ENCODE measurements at regions not wholly inside any gene's neighbourhood (a gene's known extent, or its start where the extent isn't known, plus 50 kb on each side); places are given as distances from the start of the nearest gene placed in this dataset.

GRCh38 chr20:58568126-58568482 is 52.9 kb upstream of the APCDD1L start:
- H3K4me3 ChIP-seq = no peak overlapping the region
- DNase-seq = no peak
- H3K36me3 ChIP-seq = no peaks in the 10 kb centered on the region
- H3K4me1 ChIP-seq = peaks cover 0 to 11% (median 0%) of the 10 kb centered on the region in 3 donors
- no peak for TF ChIP-seq CTCF (IDR thresholded peaks at IDR 0.05)
- TF ChIP-seq POLR2A (IDR thresholded peaks at IDR 0.05) = no peak
- peaks cover 0 to 21% (median 0%) of the 10 kb centered on the region in 4 donors for H3K27me3 ChIP-seq
- H3K9me3 ChIP-seq = no peaks in the 10 kb centered on the region
- intact Hi-C loops (cut with DNase I) = no loop called here
- 76 to 77% methylated on average over 10 of the region's 10 CpGs for WGBS, 2 donors
- no peak overlapping the region for H3K27ac ChIP-seq

- Histone ChIP-seq H3K4me1 (peaks cover 0 to 11% (median 0%) of the 10 kb centered on the region in 3 donors), H3K36me3 (no peaks in the 10 kb centered on the region), H3K27ac (no peak overlapping the region), H3K4me3 (no peak overlapping the region), H3K27me3 (peaks cover 0 to 21% (median 0%) of the 10 kb centered on the region in 4 donors), H3K9me3 (no peaks in the 10 kb centered on the region)
- 67 to 79% methylated on average over 2 to 11 of the region's 13 CpGs for WGBS, 2 donors
- no peak for DNase-seq
- intact Hi-C loops (cut with DNase I) = no loop called here
- no peak for TF ChIP-seq CTCF (IDR thresholded peaks at IDR 0.05)
- TF ChIP-seq POLR2A (IDR thresholded peaks at IDR 0.05) = no peak
Measured at GRCh38 chr20:58567437-58567836, 52.2 kb upstream of the APCDD1L start.

- intact Hi-C loops (cut with DNase I) = no loop called here
- no peak for TF ChIP-seq POLR2A (IDR thresholded peaks at IDR 0.05)
- TF ChIP-seq CTCF (IDR thresholded peaks at IDR 0.05) = no peak
- Histone ChIP-seq H3K27me3 (peaks cover 0 to 21% (median 0%) of the 10 kb centered on the region in 4 donors), H3K36me3 (no peaks in the 10 kb centered on the region), H3K27ac (no peak overlapping the region), H3K4me1 (peaks cover 0 to 11% (median 0%) of the 10 kb centered on the region in 3 donors), H3K4me3 (no peak overlapping the region), H3K9me3 (no peaks in the 10 kb centered on the region)
- 60 to 64% methylated on average over 5 to 6 of the region's 6 CpGs for WGBS, 2 donors
- DNase-seq = no peak
Measured at GRCh38 chr20:58566981-58567380, 51.8 kb upstream of the APCDD1L start.

- peaks cover 0 to 11% (median 0%) of the 10 kb centered on the region in 3 donors for H3K4me1 ChIP-seq
- intact Hi-C loops (cut with DNase I) = no loop called here
- H3K4me3 ChIP-seq = no peak overlapping the region
- no peak overlapping the region for H3K27ac ChIP-seq
- no peak for TF ChIP-seq POLR2A (IDR thresholded peaks at IDR 0.05)
- TF ChIP-seq CTCF (IDR thresholded peaks at IDR 0.05) = no peak
- H3K9me3 ChIP-seq = no peaks in the 10 kb centered on the region
- no peaks in the 10 kb centered on the region for H3K36me3 ChIP-seq
- WGBS, 2 donors = 87 to 89% methylated on average over 5 to 6 of the region's 13 CpGs
- no peak for DNase-seq
- H3K27me3 ChIP-seq = peaks cover 0 to 21% (median 0%) of the 10 kb centered on the region in 4 donors
Measured at GRCh38 chr20:58565461-58566175, 50.4 kb upstream of the APCDD1L start.

All from esophagus squamous epithelium (tissue), 5 donors.